Effector memory CD8-positive, alpha-beta T cell (primary cell): ENCODE measurements at regions not wholly inside any gene's neighbourhood (a gene's known extent, or its start where the extent isn't known, plus 50 kb on each side); places are given as distances from the start of the nearest gene placed in this dataset.

ENCODE experiments used
- ATAC-seq: fragments of 150-1000 bp; cut with Tn5 transposase; replicated peaks from 2 replicates; pipeline ENCODE4 v1.10.0; 2021; ENCODE audit warnings: mild to moderate bottlenecking, moderate library complexity
- DNase-seq, 3 experiments: peaks; one replicate each; pipeline ENCODE4 v3.0.0; 2021
- H3K27ac Mint-ChIP-seq, 2 donors: one replicate each; pipeline ENCODE4 v1.8.0; 2022; ENCODE audit warnings: mild to moderate bottlenecking in 2 of 2, mixed read lengths in 2 of 2, moderate library complexity in 2 of 2
- H3K27me3 Mint-ChIP-seq, 2 donors: one replicate each; pipeline ENCODE4 v1.8.0; 2022; ENCODE audit warnings: mixed read lengths in 2 of 2
- H3K36me3 Mint-ChIP-seq: one replicate; pipeline ENCODE4 v1.8.0; 2022; ENCODE audit warnings: mild to moderate bottlenecking, moderate library complexity, mixed read lengths; ENCODE audit not compliant: insufficient read depth
- H3K4me1 Mint-ChIP-seq, 2 donors: one replicate each; pipeline ENCODE4 v1.8.0; 2022; ENCODE audit warnings: low read depth in 2 of 2, mixed read lengths in 2 of 2
- H3K4me3 Mint-ChIP-seq, 2 donors: one replicate each; pipeline ENCODE4 v1.8.0; 2022; ENCODE audit warnings: mild to moderate bottlenecking in 2 of 2, mixed read lengths in 2 of 2, moderate library complexity in 2 of 2
- H3K9me3 Mint-ChIP-seq, 2 donors: one replicate each; pipeline ENCODE4 v1.8.0; 2022; ENCODE audit warnings: mixed read lengths in 2 of 2

DNA sequence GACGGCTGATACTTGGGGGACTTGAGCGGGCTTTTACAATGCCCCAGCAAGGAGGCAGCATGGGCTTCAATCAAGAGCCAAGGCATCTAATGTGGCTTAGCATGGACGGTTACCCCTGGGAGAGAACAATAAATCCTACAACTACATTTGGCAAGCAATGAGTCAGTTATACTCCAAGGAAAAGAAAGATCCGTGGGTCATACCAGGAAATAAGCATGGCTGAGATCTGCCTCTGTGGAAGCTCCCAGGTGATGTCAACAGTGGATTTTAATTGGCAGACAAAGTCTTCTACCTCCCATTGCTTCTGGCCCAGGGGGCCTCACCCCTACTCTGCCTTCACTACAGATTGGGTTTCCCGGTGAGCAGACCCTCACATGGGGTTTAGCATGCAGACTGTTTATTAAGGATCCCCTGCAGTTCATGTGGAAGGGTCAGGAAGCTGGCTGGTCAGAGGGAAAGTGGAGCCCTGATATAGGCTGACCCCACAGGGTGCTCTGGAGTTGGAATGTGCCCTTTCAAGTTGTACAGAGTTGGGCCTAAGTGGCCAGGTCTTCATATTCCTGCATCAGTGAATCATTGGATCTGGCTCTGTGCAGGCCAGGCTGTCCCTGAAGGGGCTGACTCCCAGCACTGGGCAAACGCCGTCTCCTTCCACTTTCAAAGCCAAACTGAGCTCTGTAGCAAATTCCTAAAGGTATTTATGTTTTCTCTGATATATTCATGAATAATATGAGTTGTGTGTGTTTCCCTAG is 91.3 kb upstream of the GGTLC1 start:
- DNase-seq (no peak), ATAC-seq (no peak)
- Mint-ChIP-seq H3K27me3 (no peaks in the 10 kb centered on the region), H3K9me3 (no peaks in the 10 kb centered on the region), H3K4me3 (no peak overlapping the region), H3K4me1 (no peaks in the 10 kb centered on the region), H3K27ac (peak overlapping the region in 1 of 2 donors; percentile 38), H3K36me3 (no peaks in the 10 kb centered on the region)

DNA sequence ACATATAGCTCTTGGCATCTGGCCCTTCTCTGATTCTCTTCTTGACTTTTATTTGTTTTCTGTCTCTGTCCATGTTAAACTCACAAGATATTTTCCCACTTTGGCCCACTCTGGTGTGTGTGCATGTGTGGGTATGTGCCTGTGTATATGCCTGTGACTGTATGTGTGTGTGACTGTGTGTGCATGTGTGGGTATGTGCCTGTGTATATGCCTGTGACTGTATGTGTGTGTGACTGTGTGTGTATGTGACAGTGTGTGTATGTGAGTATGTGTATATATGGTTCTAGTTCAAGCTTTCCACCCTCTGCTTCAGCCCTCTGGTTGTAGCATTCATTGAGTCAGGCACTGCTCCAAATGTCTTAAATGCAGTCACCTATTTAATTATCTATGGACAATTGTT is 88.6 kb upstream of the GGTLC1 start:
- no peaks in the 10 kb centered on the region for H3K9me3 Mint-ChIP-seq
- DNase-seq, result no peak
- no peak overlapping the region for H3K4me3 Mint-ChIP-seq

DNA sequence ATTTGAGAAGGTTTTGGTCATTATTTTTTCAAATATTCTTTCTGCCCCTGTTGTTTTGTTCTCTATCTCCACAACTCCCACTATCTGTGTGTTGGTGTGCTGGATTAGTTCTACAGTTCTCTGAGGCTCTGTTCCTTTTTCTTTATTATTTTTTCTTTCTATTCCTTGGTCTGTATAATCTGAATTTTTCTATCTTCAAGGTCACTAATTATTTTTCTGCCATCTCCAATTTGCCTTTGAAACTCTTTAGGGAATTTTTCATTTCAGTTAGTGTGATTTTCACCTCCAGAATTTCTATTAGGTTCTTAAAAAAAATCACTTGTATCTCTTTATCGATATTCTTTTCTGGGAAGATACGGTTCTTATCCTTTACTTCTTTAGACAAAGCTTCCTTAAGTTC is 82.1 kb upstream of the GGTLC1 start:
- DNase-seq (no peak), ATAC-seq (no peak)
- Mint-ChIP-seq H3K27ac (no peak overlapping the region), H3K36me3 (no peaks in the 10 kb centered on the region), H3K27me3 (peaks cover 0 to 5% of the 10 kb centered on the region in 2 donors), H3K4me3 (no peak overlapping the region), H3K4me1 (peaks cover 8 to 9% of the 10 kb centered on the region in 2 donors), H3K9me3 (peaks cover 7 to 13% of the 10 kb centered on the region in 2 donors)

More for the DNA sequence above, 88.6 kb upstream of the GGTLC1 start:
- Mint-ChIP-seq H3K36me3 (no peaks in the 10 kb centered on the region), H3K27ac (no peak overlapping the region), H3K27me3 (no peaks in the 10 kb centered on the region), H3K4me1 (no peaks in the 10 kb centered on the region)
- ATAC-seq, result no peak

DNA sequence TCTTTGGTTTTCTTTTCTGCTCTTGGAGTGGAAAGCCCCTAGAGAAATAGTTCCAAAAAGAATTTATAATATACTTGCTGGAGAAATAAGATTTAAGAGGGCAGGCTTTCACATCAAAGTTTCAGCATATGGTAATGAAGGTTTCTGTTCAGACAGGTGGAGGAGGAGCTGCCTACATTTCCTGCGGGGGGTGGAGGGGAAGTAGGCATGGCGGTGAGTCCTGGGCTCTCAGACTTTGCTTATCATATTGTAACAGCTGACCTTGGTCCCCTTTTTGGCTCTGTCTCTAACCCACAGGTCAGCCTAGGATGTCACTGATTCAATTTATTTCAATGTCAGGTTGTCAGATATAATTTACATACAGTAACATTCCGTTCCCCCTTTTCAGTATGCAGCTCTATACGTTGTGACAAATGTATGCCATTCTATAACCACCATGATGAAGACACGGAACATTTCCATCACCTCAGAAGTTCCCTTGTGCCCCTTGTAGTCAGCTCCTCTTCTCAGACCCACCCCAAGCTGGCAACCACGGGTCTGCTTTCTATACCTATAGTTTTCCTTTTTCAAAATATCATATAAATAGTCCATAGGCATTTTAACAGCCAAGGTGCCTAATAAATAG is 77.6 kb upstream of the GGTLC1 start:
- DNase-seq, result peak in 1 of 3 experiments; percentile 11
- Mint-ChIP-seq H3K27ac (peak overlapping the region; percentile 70 to 91), H3K4me3 (peak overlapping the region; percentile 54 to 78), H3K27me3 (peaks cover 0 to 5% of the 10 kb centered on the region in 2 donors), H3K9me3 (peaks cover 5 to 9% of the 10 kb centered on the region in 2 donors), H3K4me1 (peaks cover 9 to 10% of the 10 kb centered on the region in 2 donors), H3K36me3 (no peaks in the 10 kb centered on the region)
- peak; percentile 69 for ATAC-seq

DNA sequence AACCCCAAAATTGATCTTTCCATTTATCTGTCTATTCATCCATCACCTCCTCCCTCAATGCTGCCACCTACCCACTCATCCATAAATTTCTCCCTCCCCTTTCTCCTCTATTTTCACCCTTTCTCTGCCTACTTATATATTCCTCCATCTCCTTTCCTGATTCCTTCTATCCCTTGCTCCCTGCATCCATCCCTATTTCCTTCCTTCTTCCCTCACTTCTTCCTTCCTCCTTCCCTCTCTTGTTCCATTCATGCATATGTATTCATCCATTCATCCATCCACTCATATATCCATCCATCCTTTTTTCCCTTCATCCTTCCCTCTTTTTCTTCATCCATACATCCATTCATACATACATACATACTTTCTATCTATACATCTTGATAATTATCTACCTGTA is 76.3 kb upstream of the GGTLC1 start:
- no peaks in the 10 kb centered on the region for H3K9me3 Mint-ChIP-seq
- no peak overlapping the region for H3K4me3 Mint-ChIP-seq
- DNase-seq, result no peak
- ATAC-seq, result no peak
- H3K27me3 Mint-ChIP-seq, result peaks cover 0 to 5% of the 10 kb centered on the region in 2 donors
- H3K4me1 Mint-ChIP-seq, result peaks cover 9 to 10% of the 10 kb centered on the region in 2 donors
- H3K36me3 Mint-ChIP-seq, result no peaks in the 10 kb centered on the region
- H3K27ac Mint-ChIP-seq, result no peak overlapping the region

DNA sequence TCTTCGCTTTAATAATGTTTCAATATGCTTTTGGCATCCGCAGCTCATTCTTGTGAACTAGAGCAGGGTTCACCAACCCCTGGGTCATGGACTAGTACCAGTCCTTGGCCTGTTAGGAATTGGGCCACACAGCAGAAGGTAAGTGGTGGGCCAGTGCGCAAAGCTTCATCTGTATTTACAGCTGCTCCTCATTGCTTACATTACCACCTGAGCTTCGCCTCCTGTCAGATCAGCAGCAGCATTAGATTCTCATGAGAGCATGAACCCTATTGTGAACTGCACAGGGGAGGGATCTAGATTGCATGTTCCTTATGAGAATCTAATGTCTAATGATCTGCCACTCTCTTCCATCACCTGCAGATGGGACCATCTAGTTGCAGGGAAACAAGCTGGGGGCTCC is 75.5 kb upstream of the GGTLC1 start:
- no peak for ATAC-seq
- H3K9me3 Mint-ChIP-seq, result no peaks in the 10 kb centered on the region
- H3K4me1 Mint-ChIP-seq, result peaks cover 9 to 10% of the 10 kb centered on the region in 2 donors
- no peak overlapping the region for H3K4me3 Mint-ChIP-seq
- no peak overlapping the region for H3K27ac Mint-ChIP-seq
- peaks cover 0 to 5% of the 10 kb centered on the region in 2 donors for H3K27me3 Mint-ChIP-seq
- H3K36me3 Mint-ChIP-seq, result no peaks in the 10 kb centered on the region
- no peak for DNase-seq

DNA sequence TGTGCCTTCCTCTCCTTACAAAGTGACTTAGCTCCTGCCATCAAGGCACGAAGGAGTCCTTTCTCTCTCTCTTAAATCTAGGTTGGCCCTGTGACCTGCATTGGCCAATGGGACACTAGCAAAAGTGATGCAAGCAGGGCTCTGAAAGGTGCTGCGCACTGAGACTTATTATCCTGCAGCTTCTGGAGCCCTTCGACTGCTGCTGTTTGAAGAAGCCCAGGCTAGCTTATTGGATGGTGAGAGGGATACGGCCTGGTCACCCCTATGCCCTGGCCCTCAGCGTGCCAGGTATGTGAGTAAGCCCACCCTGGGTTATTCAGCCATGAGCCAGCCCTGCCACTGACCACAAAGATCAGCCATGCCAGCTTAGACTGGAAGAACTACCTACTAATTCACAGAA is 74.5 kb upstream of the GGTLC1 start:
- Mint-ChIP-seq H3K9me3 (no peaks in the 10 kb centered on the region), H3K36me3 (no peaks in the 10 kb centered on the region), H3K27me3 (peaks cover 0 to 5% of the 10 kb centered on the region in 2 donors), H3K27ac (no peak overlapping the region), H3K4me3 (no peak overlapping the region), H3K4me1 (peaks cover 9 to 10% of the 10 kb centered on the region in 2 donors)
- DNase-seq (no peak), ATAC-seq (no peak)

DNA sequence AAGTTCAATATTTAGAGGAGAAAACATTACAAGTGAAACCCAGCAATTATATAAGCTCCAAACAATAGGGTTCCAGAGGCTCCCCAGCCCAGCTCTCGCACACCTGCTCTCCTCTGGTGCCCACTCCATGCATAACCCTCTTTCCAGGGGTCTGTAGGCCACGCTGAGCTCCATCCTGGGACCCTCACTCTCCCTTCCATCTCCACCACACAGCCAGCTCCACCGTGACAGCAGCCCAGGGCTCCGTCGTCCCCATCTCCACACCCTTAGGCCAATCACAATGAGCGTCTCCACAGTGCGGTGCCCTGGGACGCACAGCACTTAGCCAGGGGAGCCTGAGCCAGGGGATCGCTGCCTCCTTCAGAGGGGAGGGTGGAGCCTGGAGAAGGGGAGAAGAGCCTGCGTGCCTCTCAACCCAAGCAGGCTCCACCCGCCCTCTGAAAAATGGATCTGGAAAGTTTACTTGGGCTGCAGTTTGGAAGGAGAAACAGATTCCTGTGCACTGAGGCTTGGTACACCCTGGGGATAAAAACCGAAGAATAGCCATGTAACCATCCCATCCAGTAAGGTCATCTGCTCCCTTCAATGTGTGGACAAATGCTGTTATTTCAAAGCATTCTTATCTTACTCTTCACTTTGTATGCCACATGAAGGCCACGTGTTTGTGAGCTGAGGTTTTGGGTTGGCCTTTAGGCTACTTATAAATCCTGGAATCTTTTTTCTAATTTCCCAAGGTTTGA is 72.4 kb upstream of the GGTLC1 start:
- DNase-seq, result no peak
- ATAC-seq, result no peak
- Mint-ChIP-seq H3K4me3 (no peak overlapping the region), H3K27ac (no peak overlapping the region), H3K36me3 (no peaks in the 10 kb centered on the region), H3K9me3 (no peaks in the 10 kb centered on the region), H3K27me3 (no peaks in the 10 kb centered on the region), H3K4me1 (peaks cover 5% of the 10 kb centered on the region in 2 donors)

DNA sequence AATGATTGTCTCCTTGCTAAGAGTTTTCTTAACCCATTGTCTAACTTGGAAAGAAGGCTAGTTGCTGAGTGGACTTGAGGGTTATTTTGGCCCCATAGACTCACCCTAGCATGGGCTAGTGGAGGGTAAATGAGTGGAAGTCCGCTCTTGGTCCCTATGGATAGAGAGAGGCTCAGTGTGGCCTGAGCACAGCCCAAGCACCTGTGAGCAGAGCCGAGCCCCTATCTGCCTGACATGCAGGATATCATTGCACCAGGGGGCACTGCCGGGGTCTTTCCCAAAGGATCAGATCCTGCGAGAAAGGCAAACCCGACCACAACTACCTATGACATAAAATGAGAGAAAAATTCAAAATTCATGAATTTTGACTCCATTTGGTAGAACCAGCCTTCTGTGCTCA is 70.6 kb upstream of the GGTLC1 start:
- no peaks in the 10 kb centered on the region for H3K27me3 Mint-ChIP-seq
- no peak overlapping the region for H3K4me3 Mint-ChIP-seq
- DNase-seq (no peak), ATAC-seq (no peak)
- H3K27ac Mint-ChIP-seq, result no peak overlapping the region
- H3K4me1 Mint-ChIP-seq, result no peaks in the 10 kb centered on the region
- H3K9me3 Mint-ChIP-seq, result no peaks in the 10 kb centered on the region
- no peaks in the 10 kb centered on the region for H3K36me3 Mint-ChIP-seq

DNA sequence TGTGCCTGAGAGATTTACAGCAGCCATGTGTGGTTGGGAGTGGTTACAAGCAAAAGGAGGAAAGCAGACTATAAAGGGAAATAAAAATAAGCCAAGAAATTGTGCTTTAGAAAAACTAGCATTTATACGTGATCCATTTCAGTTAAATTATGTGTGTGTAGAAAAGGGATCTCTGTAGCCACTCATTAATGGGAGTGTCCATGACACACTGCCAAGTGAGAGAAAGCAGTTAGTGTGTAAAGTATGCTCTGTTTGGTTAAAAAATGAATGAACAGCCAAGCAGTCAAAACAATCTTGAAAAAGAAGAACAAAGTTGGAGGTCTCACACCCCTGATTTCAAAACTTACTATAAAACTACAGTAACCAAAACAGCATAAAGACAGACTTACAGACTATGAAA is 67.9 kb upstream of the GGTLC1 start:
- H3K36me3 Mint-ChIP-seq, result no peaks in the 10 kb centered on the region
- H3K4me3 Mint-ChIP-seq, result no peak overlapping the region
- no peak for DNase-seq
- no peaks in the 10 kb centered on the region for H3K27me3 Mint-ChIP-seq
- peaks cover under 1 to 4% of the 10 kb centered on the region in 2 donors for H3K4me1 Mint-ChIP-seq
- no peak for ATAC-seq
- no peak overlapping the region for H3K27ac Mint-ChIP-seq
- H3K9me3 Mint-ChIP-seq, result no peaks in the 10 kb centered on the region

DNA sequence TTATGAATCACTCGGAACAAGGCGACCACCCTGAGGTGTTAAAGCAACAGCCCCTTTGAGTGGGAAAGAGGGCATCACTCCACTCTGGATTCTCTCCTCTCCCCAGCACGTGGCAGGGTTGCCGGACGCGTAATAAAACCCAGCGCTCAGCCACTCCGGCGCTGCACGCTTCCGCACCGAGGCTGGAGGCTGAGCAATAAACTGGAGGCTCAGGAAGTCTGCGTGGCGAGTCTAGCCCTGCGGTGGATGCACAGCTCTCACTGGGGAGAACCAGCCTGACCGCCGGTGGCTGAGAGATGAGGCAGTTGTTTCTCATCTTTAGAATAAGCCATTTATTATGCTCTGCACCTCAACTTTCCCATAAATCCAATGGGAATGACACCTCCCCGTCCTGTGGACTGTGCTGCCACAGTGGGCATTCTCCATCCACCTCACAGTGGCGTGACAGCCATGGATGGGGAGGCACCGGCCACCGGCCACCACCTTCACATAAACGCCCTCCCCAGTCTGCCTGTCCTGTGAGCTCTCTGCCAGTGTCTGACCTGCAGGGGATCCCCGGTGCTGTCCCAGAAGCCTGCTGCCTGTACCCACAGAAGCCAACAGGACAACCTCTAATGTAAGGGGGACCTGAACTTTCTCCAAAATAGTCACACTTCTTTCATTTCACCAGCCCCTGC is 64.2 kb upstream of the GGTLC1 start:
- Mint-ChIP-seq H3K4me3 (no peak overlapping the region), H3K4me1 (peaks cover 8 to 11% of the 10 kb centered on the region in 2 donors), H3K27me3 (no peaks in the 10 kb centered on the region), H3K9me3 (no peaks in the 10 kb centered on the region), H3K27ac (peak overlapping the region; percentile 38 to 62), H3K36me3 (no peaks in the 10 kb centered on the region)
- no peak for DNase-seq
- no peak for ATAC-seq

DNA sequence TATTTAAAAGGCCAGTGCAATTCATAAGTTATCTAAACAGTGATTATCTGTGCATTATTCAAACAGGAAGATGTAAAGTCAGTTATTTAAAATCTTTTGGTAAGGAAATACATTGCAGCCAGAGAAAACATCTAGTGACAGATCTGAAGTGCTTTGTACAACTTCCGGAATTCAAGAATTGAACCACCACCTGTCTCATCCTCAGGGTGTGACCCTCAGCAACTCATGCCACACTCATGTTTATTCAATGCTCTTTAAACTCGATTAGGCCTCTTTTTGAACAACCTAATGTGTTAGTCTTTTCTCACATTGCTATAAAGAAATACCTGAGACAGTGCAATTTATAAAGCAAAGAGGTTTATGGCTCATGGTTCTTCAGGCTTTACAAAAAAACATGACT is 62.6 kb upstream of the GGTLC1 start:
- peaks cover 8 to 11% of the 10 kb centered on the region in 2 donors for H3K4me1 Mint-ChIP-seq
- H3K9me3 Mint-ChIP-seq, result no peaks in the 10 kb centered on the region
- no peak for DNase-seq
- peak overlapping the region in 1 of 2 donors; percentile 22 for H3K4me3 Mint-ChIP-seq
- H3K27ac Mint-ChIP-seq, result peak overlapping the region; percentile 62 to 81
- H3K36me3 Mint-ChIP-seq, result no peaks in the 10 kb centered on the region
- no peak for ATAC-seq
- H3K27me3 Mint-ChIP-seq, result no peaks in the 10 kb centered on the region

DNA sequence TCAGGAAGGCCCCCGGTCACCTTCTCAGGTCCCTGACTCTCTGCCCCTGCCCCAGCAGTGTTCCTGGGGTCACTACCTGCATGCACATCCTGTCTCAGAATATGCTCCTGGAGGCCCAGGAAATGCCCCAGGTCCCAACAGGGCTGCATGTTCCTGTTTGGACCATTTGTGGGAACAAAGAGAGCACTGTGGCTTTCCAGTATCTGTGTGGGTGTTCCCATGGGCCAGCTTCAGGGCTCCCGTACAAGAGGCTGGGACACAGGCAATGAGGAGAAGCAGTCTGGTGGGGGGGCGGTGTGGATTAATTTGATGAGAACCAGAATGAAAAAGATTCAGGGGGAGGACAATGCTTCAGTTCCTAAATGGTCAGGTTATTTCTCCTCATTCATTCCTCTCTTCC is 61.5 kb upstream of the GGTLC1 start:
- H3K27me3 Mint-ChIP-seq, result no peaks in the 10 kb centered on the region
- H3K9me3 Mint-ChIP-seq, result no peaks in the 10 kb centered on the region
- no peak overlapping the region for H3K4me3 Mint-ChIP-seq
- no peaks in the 10 kb centered on the region for H3K36me3 Mint-ChIP-seq
- ATAC-seq (no peak), DNase-seq (no peak)
- H3K4me1 Mint-ChIP-seq, result peaks cover 18 to 21% of the 10 kb centered on the region in 2 donors
- H3K27ac Mint-ChIP-seq, result peak overlapping the region in 1 of 2 donors; percentile 4
